NT2/D1 (cell line): ENCODE measurements at regions not wholly inside any gene's neighbourhood (a gene's known extent, or its start where the extent isn't known, plus 50 kb on each side); places are given as distances from the start of the nearest gene placed in this dataset.

ENCODE experiments used
- SUZ12 ChIP-seq: IDR thresholded peaks from 2 replicates; pipeline ENCODE4 v1.6.1; 2011; ENCODE audit not compliant: insufficient read length, insufficient read depth; ENCODE audit errors: extremely low read depth
- YY1 ChIP-seq: IDR thresholded peaks from 2 replicates; pipeline ENCODE4 v1.6.1; 2011; ENCODE audit not compliant: insufficient read length, insufficient read depth
- ZNF274 ChIP-seq: IDR thresholded peaks from 2 replicates; pipeline ENCODE4 v1.6.1; 2011; ENCODE audit warnings: mild to moderate bottlenecking, low read depth, low read length

DNA sequence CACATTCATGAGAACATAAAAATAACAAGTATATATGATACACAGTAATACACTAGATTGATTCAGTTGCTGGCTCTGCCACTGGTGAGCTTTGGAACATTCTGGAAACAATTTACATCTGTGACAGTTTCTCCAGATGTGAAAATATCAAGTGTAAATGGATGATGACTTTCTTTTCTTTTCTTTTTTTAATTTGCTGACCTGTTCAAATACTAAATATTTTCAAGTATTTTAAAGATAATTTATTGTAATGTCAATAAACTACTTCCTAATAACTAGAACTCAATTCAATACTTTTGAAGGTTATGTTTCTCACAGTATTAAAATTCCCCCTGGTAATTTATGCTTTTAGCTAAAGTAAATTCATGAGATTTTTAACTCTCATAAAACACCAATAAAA is 180.3 kb downstream of the CRPPA start:
- no peak for TF ChIP-seq YY1
- TF ChIP-seq ZNF274 = no peak
- no peak for TF ChIP-seq SUZ12
